ENCODE measurements at regions not wholly inside any gene's neighbourhood (a gene's known extent, or its start where the extent isn't known, plus 50 kb on each side); places are given as distances from the start of the nearest gene placed in this dataset.

DNA sequence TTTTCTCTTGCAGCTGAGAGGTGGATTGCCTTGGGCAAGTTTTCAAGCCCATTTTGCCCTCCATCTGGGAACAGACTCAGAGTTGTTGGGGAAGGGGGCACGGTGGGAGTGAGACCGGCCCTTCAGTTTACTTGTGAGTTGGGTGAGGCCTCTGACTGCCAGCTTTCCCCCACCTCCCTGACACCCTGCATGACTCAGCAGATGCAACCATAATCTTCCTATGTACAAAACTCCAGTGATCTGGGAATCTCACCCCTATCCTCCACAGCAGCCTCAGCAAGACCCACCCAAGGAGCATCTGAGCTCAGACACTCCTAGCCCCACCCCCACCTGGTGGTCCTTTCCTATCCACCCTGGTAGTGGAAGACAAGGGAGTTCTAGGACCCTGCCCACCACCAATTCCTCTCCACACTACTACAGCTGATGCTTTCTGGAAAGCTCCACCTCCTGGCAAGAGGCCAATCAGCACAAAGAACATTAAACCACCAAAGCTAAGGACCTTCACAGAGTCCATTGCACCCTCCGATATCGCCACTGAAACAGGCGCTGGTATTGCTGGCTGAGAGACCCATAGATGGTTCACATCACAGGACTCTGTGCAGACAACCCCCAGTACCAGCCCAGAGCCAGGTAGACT, 99.4 kb upstream of the STK26 start:
- in situ Hi-C loops (cut with HindIII; ENCODE audit: low pct_ligation_motif_present, low pct_unique_long_range_greater_than_20kb, low sequenced_read_pairs) = no loop called here
- DNase-seq = no peak

- in situ Hi-C loops (cut with HindIII; ENCODE audit: low pct_ligation_motif_present, low pct_unique_long_range_greater_than_20kb, low sequenced_read_pairs) = no loop called here
- no peak for DNase-seq
Observed at GRCh38 chrX:131938749-131939148, 84.4 kb upstream of the STK26 start.

GRCh38 chrX:131942034-131942433, 81.1 kb upstream of the STK26 start:
- in situ Hi-C loops (cut with HindIII; ENCODE audit: low pct_ligation_motif_present, low pct_unique_long_range_greater_than_20kb, low sequenced_read_pairs) = no loop called here
- DNase-seq = no peak

DNA sequence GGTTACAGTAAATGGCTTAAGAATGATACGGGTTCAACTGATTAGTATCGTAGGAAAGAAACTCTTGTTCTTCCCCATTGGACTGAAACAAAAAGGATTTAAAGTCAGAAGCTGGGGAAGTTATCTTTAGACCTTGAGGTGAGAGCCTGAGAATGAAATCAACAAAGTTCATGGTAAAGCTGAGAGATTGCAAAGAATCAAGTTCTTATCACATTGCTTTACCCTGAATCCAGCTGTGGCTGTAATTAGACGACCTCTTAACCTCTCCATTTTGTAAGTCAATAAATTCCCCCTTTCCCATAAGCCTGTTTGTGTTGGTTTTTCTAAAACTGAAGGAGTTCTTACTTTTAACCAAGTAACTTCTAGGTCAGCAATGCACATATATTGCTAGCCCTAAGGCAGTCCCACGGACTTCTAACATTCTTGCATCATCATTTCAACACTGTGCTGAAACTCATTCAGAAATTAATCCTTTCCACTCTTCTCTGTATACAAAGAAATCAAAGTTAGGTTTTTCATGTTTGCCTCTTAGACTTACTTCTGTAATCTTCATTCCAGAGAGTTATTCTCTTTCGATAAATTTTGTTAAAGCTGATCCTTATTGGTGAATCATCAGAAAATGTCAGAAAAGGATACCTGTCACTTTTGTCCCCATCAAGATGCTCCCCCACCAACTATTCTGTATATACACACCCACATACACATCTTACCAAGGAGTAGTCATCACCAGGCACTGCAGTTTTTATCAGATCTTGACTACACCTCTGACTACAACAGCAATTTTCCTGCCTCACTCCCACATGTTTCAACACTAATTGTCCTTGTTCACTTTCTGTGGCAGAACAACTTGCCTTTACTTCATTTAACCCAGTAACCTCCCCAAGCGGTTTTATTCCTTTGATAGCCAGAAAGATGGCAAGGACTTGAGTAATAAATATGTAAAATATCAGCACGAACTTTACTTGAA, 77.9 kb upstream of the STK26 start:
- no peak for DNase-seq
- in situ Hi-C loops (cut with HindIII; ENCODE audit: low pct_ligation_motif_present, low pct_unique_long_range_greater_than_20kb, low sequenced_read_pairs) = no loop called here

GRCh38 chrX:131951166-131951565, 71.9 kb upstream of the STK26 start:
- in situ Hi-C loops (cut with HindIII; ENCODE audit: low pct_ligation_motif_present, low pct_unique_long_range_greater_than_20kb, low sequenced_read_pairs) = no loop called here
- no peak for DNase-seq

- no peak for DNase-seq
- in situ Hi-C loops (cut with HindIII; ENCODE audit: low pct_ligation_motif_present, low pct_unique_long_range_greater_than_20kb, low sequenced_read_pairs) = no loop called here
Observed at GRCh38 chrX:131955099-131955777, 67.9 kb upstream of the STK26 start.

DNA sequence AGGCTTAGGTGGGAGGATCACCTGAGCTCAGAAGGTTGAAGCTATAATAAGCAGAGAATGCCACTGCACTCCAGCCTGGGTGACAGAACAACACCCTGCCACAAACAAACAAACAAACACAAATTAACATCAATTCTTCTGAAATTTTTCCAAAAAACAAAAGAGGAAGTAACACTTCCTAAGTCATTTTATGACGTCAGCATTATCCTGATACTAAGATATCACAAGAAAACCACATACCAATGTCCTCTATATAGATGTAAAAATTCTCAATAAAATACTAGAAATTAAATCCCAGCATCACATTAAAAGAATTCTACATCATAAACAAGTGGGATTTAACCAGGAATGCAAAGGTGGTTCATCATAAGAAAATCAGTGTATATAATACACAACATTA, 64.4 kb upstream of the STK26 start:
- in situ Hi-C loops (cut with HindIII; ENCODE audit: low pct_ligation_motif_present, low pct_unique_long_range_greater_than_20kb, low sequenced_read_pairs) = no loop called here

GRCh38 chrX:131970347-131970746, 52.8 kb upstream of the STK26 start:
- in situ Hi-C loops (cut with HindIII; ENCODE audit: low pct_ligation_motif_present, low pct_unique_long_range_greater_than_20kb, low sequenced_read_pairs) = no loop called here
- DNase-seq = no peak

More for the DNA sequence above, 64.4 kb upstream of the STK26 start:
- DNase-seq = no peak
